GM21529 (cell line): ENCODE measurements at regions not wholly inside any gene's neighbourhood (a gene's known extent, or its start where the extent isn't known, plus 50 kb on each side); places are given as distances from the start of the nearest gene placed in this dataset.
"Not testable (repeated sequence)": the region's sequence is repeated elsewhere in the genome, so short reads cannot be mapped to it uniquely, and the experiment has no call there.

ENCODE experiments used
- ATAC-seq: cut with Tn5 transposase; IDR thresholded peaks from one replicate; pipeline ENCODE4 v1.9.1; 2021; ENCODE audit not compliant: unreplicated experiment

DNA sequence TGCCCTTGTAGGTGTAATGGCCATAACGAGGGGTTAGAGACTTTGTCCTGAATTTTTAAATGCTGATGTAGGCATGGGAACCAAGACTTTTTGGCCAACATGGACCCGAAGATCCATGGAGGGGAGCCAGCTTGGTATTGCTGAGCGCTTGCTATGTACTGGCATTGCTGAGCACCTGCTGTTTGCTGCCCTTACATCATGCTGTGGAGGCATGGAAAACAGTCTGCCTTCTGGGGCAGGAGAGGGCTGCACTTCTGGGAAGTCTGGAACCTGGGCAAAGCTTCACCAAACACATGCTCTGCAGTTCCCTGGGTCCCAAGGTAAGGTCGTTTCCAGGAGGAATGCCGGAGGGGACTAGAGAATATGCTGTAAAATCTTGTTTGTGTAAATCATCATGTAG, 86.3 kb upstream of the CNIH3 start:
- ATAC-seq, result no peak

DNA sequence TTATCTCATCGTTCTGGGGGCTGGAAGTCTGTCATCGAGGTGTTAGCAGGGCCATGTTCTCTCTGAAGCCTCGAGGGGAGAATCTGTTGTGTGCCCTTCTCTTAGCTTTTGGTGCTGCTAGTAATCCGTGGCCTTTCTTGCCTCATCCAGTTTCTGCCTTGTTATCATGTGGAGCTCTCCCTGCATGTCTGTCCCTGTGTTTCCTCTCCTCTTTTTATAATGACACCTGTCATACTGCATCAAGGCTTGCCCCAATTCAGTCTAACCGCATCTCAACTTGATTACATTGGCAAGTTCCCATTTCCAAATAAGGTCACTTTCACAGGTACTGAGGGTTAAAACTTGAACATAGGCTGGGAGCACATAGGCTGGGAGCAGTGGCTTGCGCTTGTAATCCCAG, 82.6 kb upstream of the CNIH3 start:
- ATAC-seq, result no peak

DNA sequence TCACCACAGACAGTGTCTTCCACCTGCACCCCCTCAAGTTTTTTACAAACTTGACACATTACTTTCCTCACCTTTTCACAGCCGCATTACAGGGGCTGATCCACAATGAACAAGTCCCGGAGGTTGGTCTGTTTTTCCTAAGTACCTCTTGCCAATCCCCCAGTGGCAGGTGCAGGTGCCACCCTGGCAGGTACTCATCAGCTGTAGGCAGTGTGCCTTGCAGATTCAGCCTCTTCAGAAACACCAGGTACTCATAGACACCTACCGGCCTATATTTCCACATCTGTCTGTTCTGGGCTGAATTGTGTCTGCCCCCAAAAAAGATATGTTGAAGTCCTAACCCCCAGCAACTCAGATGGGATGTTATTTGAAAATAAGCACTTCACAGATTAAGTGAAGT, 81.4 kb upstream of the CNIH3 start:
- ATAC-seq, result no peak

DNA sequence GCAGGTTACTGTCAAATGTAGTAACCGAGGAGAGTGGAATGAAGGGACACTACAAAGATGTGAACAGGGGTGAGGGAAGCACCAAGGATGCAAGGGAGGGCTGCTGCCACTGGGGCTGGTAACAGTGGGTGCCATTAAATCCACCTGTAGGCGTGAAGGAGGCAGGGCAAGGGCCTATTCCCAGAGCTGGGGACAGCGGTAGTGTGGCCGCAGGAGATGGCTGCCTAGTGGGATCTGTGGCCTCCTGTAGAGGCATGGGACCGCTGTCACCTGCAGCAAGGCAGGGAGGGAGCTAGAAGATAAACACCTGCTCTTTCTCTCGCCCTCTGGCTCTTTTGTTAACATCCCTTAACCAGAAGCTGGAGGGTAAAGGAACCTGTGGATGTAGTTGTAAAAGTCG, 80.5 kb upstream of the CNIH3 start:
- ATAC-seq, result no peak

DNA sequence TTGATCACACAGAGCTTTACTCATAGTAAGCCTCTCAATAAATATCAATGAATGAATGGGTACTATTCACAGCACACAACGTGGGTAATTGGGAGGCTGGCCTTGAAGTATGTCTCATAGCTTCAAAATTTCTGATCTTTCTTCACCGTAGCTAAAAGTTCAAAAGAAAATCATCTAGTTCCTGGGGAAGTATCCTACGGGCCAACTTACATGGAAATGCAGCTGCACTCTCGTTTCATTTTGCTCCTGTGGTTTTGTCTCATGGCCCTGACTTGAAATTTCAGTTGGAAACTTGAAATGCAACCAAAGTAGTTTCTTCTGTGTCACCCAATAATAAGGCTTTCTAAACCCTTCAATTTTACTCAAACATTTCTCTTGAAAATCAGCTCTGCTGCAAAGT, 76.1 kb upstream of the CNIH3 start:
- ATAC-seq, result no peak

DNA sequence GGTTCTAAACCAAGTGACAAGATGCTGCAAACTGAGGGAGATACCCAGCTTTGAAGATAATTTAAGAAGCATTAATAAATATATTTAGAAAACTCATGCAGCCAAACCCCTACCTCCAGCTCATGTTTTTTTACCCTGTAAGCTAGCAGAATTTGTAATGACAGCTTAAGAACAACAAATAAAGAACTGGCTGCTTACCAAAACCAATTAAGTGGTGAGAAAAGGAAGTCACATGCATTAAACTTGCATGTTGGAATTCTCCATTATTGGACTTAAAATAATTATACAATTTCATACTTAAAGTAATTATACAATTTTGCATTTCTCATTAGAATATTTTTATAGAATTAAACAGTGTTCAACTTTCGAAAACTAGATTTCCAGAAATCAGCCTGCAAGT, 75.6 kb upstream of the CNIH3 start:
- no peak for ATAC-seq

DNA sequence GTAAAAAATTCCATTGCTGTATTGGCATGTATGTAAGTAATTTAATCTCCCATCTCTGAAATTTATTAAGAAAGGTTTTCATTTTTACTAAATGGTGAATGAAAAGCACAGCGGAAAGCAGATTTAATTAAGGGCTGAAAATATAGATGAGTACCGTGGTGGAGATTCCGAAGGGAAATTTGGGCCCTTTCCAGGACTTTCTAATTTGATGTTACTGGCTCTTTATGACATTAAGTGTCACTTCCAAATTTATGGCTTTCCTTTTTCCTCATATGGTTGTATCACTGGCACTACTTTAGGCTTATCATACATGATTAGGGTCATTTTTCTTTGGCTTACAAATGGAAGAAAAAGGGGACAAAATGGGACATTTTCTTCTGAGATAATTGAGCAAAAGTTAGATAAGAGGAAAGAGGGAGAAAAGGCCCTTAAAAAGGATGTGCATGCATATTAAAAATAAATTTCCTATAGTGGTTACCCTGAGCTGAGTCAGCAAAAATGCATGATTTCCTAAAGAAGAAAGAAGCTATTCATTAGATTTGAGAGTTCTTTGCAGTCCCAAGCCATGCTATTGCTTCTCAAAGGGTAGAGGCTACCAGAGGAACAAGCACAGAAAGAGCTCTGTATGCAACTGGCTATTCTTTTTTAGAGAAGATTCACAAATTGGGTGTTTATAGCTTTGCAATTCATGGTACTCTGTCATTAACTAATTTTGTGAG, 74.9 kb upstream of the CNIH3 start:
- no peak for ATAC-seq

DNA sequence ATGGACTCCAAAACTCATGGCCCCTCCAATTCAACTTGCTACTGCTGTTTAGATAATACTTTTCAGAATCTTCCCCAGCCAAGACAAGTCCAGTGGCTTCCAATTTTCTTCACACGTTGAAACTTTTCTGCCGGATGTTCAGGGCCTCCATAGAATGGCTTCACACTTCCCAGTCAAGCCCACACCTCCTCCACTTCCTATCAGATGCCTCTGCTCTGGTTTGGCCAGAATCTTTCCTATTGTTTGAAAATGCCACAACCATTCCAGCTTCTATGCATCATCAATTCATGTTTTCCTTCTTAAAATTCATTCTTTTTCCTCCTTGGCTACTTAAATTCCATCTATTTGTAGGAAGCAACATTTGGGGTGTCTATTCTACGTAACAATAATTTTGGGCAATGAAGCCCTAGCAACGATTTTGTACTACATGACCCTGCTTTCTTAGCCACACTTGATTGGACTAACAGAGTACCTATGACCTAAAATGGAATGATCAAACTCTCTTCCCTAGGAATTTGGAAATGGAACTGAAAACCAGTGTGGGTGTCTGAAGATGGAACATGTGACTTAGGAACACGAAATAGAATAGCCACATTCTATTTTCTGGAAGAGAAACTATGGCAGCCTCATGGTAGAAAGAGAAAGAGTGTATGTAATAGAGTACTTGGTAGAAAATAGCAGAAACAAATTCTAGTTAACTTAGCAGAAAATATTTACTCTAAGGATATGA, 74.1 kb upstream of the CNIH3 start:
- ATAC-seq, result no peak

DNA sequence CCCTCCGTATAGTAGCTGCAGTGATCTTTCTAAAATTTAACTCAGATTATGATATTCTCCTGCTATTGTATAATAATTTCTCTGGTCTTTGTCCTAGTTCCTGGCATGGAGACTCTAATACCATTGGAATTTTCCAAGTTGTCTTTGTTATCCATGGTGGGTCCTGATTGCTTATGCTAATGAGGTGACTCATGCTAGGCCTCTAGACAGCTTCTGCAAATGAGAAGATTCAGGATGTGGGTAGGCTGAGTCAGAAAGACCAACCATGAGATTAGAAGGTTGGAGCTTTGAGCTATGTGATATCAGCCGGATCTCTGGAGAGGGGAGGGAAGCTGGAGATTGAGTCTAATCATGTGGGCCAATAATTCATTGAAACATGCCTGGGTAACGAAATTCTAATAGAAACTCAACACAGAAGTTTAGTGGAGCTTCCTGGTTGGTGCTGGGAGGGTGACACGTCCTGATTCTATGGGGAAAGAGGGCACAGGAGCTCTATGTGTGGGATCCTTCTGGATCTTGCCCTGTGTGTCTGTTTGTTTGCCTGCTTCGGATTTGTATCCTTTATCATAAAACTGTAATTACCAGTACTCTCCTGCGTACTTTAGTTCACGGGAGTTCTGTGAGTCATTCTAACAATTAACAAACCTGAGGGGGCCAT, 73.2 kb upstream of the CNIH3 start:
- no peak for ATAC-seq

DNA sequence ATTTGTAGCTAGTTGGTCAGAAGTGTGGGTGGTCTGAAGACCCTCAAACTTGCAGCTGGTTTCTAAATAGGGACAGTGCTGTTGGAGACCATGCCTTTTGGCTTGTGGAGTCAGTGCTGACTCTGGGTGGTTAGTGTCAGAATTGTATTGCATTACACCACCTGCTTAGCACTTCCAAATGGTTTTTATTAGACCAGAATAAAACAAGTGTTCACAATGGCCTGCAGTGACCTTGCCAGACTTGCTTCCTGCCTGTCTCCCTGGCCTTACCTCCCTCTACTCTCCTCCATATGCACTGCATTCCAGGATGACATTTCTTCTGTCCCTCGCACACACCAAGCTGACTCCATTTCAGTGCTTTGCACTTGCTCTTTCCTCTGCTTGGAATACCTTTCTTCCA, 72.7 kb upstream of the CNIH3 start:
- no peak for ATAC-seq

DNA sequence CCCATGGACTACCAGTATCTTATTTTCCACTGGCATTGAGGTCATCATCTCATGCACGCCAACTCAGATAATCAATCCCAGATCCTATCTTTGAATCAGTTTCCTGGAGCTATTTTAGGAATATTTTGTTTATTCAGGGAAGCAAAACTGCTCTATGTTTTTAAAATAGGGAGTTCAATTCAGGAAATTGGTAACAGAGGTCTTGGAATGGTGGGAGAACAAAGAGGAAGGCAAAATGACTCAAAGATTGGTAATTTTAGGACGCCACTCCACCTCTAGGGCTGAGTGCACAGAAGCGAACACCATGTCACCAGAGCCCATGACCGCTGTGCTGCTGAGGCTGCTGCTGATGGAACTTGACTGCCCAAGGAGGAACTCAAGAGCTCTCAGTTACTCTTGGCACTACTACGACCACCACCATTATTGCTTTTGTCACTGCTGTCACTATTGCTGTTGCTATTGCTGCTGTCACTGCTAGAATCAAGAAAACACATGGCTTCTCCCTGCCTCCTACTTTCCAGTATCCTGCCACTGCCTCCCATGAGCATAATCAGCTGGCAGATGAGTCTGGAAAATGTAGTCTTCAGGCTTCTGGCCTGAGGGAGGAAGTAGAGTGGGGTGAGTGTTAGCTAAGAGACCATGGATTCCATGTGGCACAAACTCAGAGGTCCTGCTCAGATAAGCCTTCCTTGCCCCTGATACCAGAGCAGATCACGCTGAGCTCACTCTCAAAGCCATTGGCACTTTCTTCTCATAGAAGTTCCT, 71.6 kb upstream of the CNIH3 start:
- ATAC-seq, result no peak

DNA sequence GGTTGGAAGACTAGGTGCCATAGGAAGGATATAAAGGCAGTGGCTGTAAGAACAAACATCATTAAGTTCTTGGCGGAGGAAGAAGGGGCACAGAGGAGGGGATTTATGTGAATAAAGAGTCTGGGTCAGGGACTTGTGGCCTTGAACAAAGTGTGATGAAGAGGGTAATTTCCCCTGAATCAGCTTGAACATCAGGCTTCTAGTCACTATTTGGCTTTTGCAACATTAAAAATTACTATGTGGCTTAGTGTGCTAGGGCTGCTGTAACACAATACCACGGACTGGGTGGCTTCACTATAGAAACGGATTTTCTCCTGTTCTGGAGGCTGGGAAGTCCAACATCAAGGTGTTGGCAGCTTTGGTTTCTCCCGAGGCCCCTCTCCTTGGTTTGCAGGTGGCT, 70.5 kb upstream of the CNIH3 start:
- ATAC-seq, result no peak

DNA sequence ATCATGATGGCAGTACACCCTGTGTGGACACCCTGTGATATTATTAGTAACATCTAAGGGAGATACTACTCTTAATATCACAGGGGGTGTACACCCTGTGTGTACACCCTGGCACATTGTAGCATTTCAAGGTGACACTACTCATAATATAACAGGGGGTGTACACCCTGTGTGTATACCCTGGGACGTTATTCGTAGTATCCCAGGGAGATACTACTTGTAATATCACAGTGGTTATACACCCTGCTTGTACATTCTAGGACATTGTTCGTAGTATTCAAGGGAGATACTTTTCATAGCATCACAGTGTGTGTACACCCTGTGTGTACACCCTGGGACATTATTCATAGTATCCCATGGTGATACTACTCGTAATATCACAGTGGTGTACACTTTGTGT, 67.4 kb upstream of the CNIH3 start:
- ATAC-seq, result no peak

DNA sequence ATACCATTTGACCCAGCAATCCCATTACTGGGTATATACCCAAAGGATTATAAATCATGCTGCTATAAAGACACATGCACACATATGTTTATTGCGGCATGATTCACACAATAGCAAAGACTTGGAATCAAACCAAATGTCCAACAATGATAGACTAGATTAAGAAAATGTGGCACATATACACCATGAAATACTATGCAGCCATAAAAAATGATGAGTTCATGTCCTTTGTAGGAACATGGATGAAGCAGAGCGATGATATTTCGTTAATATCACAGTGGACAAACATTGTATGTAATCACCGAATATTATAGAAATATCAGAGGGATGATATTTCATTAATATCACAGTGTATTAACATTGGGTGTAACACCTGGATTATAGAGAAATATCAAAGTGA, 64.9 kb upstream of the CNIH3 start:
- not testable (repeated sequence) for ATAC-seq

DNA sequence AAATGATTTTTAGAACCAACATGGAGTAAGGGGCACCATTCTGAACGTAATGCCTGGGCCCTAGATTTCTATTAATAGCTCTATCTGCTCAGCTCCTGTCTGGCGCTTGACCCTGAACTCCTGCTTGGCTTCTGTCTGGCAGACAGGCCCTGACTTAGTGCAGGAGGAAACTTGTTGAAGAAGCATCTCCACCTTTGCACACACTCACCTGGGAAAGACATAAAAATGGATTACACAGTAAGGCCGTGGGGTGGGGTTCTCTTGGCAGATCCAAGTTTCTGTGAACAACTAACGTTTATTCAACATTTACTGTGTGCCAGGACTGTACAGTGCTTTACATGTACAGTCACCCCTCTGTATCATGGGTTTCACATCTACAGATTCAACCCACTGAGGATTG, 62.1 kb upstream of the CNIH3 start:
- no peak for ATAC-seq

DNA sequence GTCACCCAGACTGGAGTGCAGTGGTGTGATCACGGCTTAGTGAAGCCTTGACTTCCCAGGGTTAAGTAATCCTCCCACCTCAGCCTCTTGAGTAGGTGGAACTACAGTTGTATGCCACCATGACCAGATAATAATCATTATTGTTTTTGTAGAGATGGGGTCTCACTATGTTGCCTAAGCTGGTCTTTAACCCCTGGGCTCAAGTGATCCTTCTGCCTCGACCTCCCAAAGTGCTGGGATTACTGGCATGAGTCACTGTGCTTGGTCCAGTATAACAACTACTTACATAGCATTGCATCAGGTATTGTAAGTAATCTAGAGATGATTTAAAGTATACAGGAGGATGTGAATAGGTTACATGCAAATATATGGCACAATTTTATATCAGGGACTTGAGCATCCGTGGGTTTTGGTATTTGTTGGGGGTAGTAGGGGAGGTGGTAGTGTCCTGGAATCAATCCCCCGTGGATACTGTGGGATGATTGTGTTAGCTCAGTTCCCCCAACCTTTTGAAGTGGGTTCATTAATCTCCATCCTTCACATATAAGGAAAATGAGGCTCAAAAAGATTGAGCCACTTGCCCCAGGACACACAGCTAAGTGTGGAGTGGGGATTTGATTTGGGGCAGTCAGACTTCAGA, 61.4 kb upstream of the CNIH3 start:
- no peak for ATAC-seq

DNA sequence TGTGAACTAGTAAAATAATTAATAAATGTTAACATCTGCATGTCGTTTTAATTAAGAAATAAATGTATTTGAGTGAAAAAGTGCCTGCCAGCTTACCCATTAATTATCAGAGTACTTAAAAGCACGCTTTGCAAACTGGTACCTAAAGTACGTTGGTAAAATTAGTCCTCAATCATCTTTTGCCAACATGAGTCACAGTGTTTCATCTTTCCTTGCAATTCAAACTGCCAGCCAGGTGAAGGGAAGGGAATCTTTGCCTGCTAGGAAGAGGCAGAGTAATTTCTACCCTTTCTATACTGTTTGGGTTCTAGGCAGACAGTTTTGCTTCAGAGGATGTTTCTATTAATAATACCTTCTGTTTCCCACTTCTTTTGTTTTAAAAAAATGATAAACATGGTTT, 57.2 kb upstream of the CNIH3 start:
- ATAC-seq, result no peak

DNA sequence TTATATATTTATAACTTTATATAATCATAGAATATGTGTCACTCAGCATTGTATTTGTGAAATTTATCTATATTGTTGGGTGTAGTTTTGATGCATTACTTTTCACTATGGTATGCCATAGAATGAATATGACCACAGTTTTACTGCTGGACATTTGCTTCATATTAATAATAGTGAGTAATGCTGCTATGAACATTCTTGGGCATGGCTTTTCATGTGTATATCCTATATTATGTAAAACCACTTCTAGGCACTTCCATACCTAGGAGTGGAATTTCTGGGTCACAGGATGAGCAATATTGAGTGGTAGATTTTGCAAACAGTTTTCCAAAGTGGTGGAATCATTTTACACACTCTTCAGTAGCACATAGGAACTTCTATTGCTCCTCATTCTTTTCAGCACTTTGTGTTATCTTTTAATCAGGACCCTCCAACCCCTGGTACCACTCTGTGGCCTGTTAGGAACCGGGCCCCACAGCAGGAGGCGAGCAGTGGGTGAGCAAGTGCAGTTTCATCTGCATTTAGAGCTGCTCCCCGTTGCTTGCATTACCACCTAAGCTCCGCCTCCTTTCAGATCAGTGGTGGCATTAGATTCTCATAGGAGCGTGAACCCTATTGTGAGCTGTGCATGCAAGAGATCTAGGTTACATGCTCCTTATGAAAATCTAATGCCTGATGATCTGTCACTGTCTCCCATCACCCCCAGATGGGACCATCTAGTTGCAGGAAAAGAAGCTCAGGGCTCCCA, 56.0 kb upstream of the CNIH3 start:
- no peak for ATAC-seq

DNA sequence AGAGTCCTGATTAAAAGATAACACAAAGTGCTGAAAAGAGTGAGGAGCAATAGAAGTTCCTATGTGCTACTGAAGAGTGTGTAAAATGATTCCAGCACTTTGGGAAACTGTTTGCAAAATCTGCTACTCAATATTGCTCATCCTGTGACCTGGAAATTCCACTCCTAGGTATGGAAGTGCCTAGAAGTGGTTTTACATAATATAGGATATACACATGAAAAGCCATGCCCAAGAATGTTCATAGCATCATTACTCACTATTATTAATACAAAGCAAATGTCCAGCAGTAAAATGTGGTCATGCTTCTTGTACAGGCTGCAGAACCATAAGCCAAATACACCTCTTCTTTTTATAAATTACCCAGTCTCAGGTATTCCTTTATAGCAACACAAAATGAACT, 53.2 kb upstream of the CNIH3 start:
- not testable (repeated sequence) for ATAC-seq

DNA sequence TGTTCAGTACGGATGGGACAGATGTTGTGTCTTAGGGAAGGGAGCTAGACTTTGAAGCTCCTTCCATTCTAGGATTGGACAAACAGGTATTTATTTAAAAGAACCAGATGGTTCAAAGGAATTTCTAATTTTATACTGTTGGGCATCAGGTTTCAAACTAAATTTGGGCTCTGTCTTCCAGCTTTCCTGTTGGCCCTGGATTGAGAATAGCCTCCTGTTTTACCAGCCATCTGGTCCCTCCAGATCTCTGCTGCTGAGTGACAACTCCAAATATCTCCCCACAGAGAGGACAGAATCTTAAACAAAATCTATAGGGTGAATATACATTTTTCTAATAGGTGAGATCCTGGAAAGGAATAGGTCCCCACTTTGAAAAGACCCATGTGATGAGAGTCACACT, 52.5 kb upstream of the CNIH3 start:
- ATAC-seq, result no peak
